HFFc6 (cell line): ENCODE measurements at regions not wholly inside any gene's neighbourhood (a gene's known extent, or its start where the extent isn't known, plus 50 kb on each side); places are given as distances from the start of the nearest gene placed in this dataset.

ENCODE experiments used
- DNase-seq: peaks from one replicate; pipeline ENCODE4 v3.0.0-alpha.2; 2018
- H3K27ac Mint-ChIP-seq: 2 replicates; pipeline ENCODE4 v1.8.0; 2020; ENCODE audit warnings: mild to moderate bottlenecking, mixed read lengths
- H3K27me3 Mint-ChIP-seq: 2 replicates; pipeline ENCODE4 v1.8.0; 2021; ENCODE audit warnings: mild to moderate bottlenecking, moderate library complexity, mixed read lengths; ENCODE audit not compliant: insufficient read depth
- H3K36me3 Mint-ChIP-seq: 2 replicates; pipeline ENCODE4 v1.8.0; 2021; ENCODE audit warnings: low read depth, mixed read lengths
- H3K4me1 Mint-ChIP-seq: 2 replicates; pipeline ENCODE4 v1.8.0; 2020; ENCODE audit warnings: low read depth, mixed read lengths
- H3K4me3 Mint-ChIP-seq: 2 replicates; pipeline ENCODE4 v1.8.0; 2020; ENCODE audit warnings: mild to moderate bottlenecking, moderate library complexity, mixed read lengths
- H3K9me3 Mint-ChIP-seq: 2 replicates; pipeline ENCODE4 v1.8.0; 2020; ENCODE audit warnings: mild to moderate bottlenecking, mixed read lengths
- TF ChIP-seq, protein P1 (sequence below): fragments of 200-600 bp; sonication (generic); IDR thresholded peaks from 2 replicates; pipeline ENCODE4 v1.5.0; 2021; ENCODE audit warnings: antibody characterized with exemption, mild to moderate bottlenecking

DNA sequence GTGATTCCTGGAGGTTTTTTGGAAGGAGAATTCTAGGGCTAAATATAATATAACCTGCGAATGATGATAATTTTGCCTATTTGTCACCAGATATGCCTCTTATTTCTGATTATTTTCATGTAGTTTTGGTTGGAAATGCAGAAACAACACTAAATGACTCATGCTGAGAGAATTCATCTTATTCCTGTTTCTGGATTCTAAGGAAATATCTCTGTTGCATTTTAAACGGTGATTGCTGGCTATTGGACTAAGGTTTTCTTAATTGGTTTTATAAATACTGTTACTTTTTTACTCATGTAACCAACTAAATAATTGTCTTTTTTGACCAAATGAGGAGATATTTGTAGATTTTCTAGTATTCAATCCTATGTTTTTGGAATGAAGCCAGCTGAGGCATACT, 204.9 kb upstream of the NPSR1 start:
- Mint-ChIP-seq H3K9me3 (no peaks in the 10 kb centered on the region), H3K4me3 (no peak overlapping the region), H3K27me3 (no peaks in the 10 kb centered on the region; the same call in none of the 2 replicates), H3K27ac (no peak overlapping the region), H3K4me1 (peaks cover 25% of the 10 kb centered on the region), H3K36me3 (no peaks in the 10 kb centered on the region)
- peak; percentile 24 for DNase-seq
- TF ChIP-seq, protein P1, sequence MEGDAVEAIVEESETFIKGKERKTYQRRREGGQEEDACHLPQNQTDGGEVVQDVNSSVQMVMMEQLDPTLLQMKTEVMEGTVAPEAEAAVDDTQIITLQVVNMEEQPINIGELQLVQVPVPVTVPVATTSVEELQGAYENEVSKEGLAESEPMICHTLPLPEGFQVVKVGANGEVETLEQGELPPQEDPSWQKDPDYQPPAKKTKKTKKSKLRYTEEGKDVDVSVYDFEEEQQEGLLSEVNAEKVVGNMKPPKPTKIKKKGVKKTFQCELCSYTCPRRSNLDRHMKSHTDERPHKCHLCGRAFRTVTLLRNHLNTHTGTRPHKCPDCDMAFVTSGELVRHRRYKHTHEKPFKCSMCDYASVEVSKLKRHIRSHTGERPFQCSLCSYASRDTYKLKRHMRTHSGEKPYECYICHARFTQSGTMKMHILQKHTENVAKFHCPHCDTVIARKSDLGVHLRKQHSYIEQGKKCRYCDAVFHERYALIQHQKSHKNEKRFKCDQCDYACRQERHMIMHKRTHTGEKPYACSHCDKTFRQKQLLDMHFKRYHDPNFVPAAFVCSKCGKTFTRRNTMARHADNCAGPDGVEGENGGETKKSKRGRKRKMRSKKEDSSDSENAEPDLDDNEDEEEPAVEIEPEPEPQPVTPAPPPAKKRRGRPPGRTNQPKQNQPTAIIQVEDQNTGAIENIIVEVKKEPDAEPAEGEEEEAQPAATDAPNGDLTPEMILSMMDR, result no peak

DNA sequence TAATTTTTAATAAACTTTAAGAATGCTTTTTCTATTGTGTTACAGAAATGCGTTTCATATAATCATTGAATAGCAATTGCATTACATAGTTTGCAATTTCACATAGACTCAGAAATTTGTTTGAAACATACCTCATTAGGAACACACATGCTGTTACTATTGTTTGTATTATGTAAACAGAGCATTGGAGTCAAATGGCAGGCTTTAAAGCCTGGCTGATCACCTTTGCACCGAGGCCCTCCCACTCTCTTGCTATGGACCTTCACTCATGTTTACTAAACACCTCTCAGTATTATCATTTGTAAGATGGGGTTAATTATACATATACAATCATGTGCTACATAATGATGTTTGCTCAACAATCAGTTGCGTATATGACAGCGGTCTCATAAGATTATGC, 203.6 kb upstream of the NPSR1 start:
- DNase-seq, result no peak
- H3K4me3 Mint-ChIP-seq, result no peak overlapping the region

GRCh38 chr7:34457329-34457728, 200.7 kb upstream of the NPSR1 start:
- no peaks in the 10 kb centered on the region for H3K36me3 Mint-ChIP-seq
- peaks cover 12% of the 10 kb centered on the region for H3K4me1 Mint-ChIP-seq
- no peak overlapping the region for H3K27ac Mint-ChIP-seq
- peaks cover 1% of the 10 kb centered on the region for H3K27me3 Mint-ChIP-seq
- no peak overlapping the region for H3K4me3 Mint-ChIP-seq
- no peak for DNase-seq
- H3K9me3 Mint-ChIP-seq, result no peaks in the 10 kb centered on the region; the same call in 1 of the 2 replicates
- TF ChIP-seq, protein P1, result no peak

More for the DNA sequence above, 203.6 kb upstream of the NPSR1 start:
- H3K9me3 Mint-ChIP-seq, result no peaks in the 10 kb centered on the region
- H3K27me3 Mint-ChIP-seq, result peaks cover 1% of the 10 kb centered on the region
- no peaks in the 10 kb centered on the region for H3K36me3 Mint-ChIP-seq
- TF ChIP-seq, protein P1, result no peak
- H3K27ac Mint-ChIP-seq, result no peak overlapping the region
- H3K4me1 Mint-ChIP-seq, result peaks cover 25% of the 10 kb centered on the region

- TF ChIP-seq, protein P1, result no peak
- H3K4me3 Mint-ChIP-seq, result no peak overlapping the region
- H3K4me1 Mint-ChIP-seq, result no peaks in the 10 kb centered on the region
- no peaks in the 10 kb centered on the region for H3K36me3 Mint-ChIP-seq
- no peak overlapping the region for H3K27ac Mint-ChIP-seq
- no peaks in the 10 kb centered on the region; the same call in 1 of the 2 replicates for H3K9me3 Mint-ChIP-seq
- no peaks in the 10 kb centered on the region for H3K27me3 Mint-ChIP-seq
- no peak for DNase-seq
These were observed 194.2 kb upstream of the NPSR1 start for GRCh38 chr7:34463830-34464229.

DNA sequence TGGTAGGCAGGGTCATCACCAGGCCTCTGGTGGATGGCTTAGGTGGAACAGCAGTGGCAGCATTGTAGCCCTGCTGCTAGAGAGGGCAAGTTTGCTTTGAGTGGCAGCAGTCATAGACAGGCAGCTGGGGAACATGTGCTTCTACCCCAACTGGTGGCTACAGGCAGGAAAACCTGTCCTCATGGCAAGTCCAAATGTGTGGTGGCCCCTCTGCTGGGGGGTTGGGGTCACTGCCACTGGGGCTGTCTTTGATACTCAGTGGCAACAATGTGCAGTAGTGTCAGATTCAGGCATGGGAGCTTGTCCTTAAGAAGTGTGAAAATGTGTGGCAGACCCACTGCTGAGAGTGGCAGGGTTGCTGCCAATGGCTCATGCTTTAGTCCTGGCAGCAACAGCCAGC, 186.2 kb upstream of the NPSR1 start:
- H3K4me3 Mint-ChIP-seq, result no peak overlapping the region
- no peaks in the 10 kb centered on the region for H3K27me3 Mint-ChIP-seq
- H3K27ac Mint-ChIP-seq, result no peak overlapping the region
- peaks cover 13% of the 10 kb centered on the region; the same call in 1 of the 2 replicates for H3K9me3 Mint-ChIP-seq
- TF ChIP-seq, protein P1, result no peak
- H3K36me3 Mint-ChIP-seq, result no peaks in the 10 kb centered on the region
- no peaks in the 10 kb centered on the region for H3K4me1 Mint-ChIP-seq
- no peak for DNase-seq

DNA sequence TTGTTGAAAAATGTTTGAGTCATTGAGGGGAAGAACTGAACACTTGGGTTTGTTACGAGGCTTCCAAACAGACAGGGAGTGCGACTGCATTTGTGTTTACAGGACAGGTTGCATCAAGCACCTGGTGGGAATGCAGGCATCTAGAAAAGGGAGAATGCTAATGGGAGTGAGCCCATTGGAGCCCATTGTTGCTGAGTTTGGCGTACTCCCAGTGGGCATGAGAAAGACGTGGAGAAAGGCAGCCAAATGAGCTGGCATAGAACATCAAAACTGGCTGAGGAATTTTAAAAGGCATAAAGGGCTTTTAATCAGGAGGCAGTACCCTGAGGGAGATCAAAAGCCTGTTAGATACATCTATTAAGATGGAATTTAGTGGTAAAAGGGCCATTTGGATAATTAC, 171.6 kb upstream of the NPSR1 start:
- no peaks in the 10 kb centered on the region for H3K9me3 Mint-ChIP-seq
- DNase-seq, result no peak
- H3K27me3 Mint-ChIP-seq, result peaks cover 3% of the 10 kb centered on the region; the same call in 1 of the 2 replicates
- H3K4me1 Mint-ChIP-seq, result no peaks in the 10 kb centered on the region
- no peak overlapping the region for H3K4me3 Mint-ChIP-seq
- H3K36me3 Mint-ChIP-seq, result no peaks in the 10 kb centered on the region
- TF ChIP-seq, protein P1, result no peak
- no peak overlapping the region for H3K27ac Mint-ChIP-seq
